NOMO-1 treated with DMSO at 0.1 percent for 48 hours (cell line): ENCODE measurements at regions not wholly inside any gene's neighbourhood (a gene's known extent, or its start where the extent isn't known, plus 50 kb on each side); places are given as distances from the start of the nearest gene placed in this dataset.

Experiments used
- DNase-seq: peaks from one replicate; lab custom pipeline; 2025; ENCODE audit not compliant: unreplicated experiment; lab: John Stamatoyannopoulos, UW

GRCh38 chr15:95226835-95227234 is 995.5 kb downstream of the MCTP2 start:
- DNase-seq = no peak

GRCh38 chr15:95227235-95227634 is 995.9 kb downstream of the MCTP2 start:
- peak; percentile 35 for DNase-seq

GRCh38 chr15:95228856-95229555 is 997.6 kb downstream of the MCTP2 start:
- no peak for DNase-seq

- no peak for DNase-seq
These were observed 1003.7 kb downstream of the MCTP2 start for GRCh38 chr15:95235033-95235432.

- DNase-seq = no peak
These were observed 1016.0 kb downstream of the MCTP2 start for GRCh38 chr15:95247071-95247984.

GRCh38 chr15:95249524-95249923 is 1018.2 kb downstream of the MCTP2 start:
- no peak for DNase-seq

- no peak for DNase-seq
These were observed 1021.0 kb downstream of the MCTP2 start for GRCh38 chr15:95252404-95252803.

- DNase-seq = no peak
These were observed 1022.9 kb downstream of the MCTP2 start for GRCh38 chr15:95254263-95254662.

GRCh38 chr15:95259513-95259912 is 1028.2 kb downstream of the MCTP2 start:
- DNase-seq = peak; percentile 41

- no peak for DNase-seq
These were observed 1028.6 kb downstream of the MCTP2 start for GRCh38 chr15:95259965-95260364.

GRCh38 chr15:95260856-95261255 is 1029.5 kb downstream of the MCTP2 start:
- DNase-seq = no peak

GRCh38 chr15:95261546-95261945 is 1030.2 kb downstream of the MCTP2 start:
- no peak for DNase-seq

GRCh38 chr15:95261968-95262367 is 1030.6 kb downstream of the MCTP2 start:
- no peak for DNase-seq

- no peak for DNase-seq
These were observed 1031.7 kb downstream of the MCTP2 start for GRCh38 chr15:95262866-95263564.

GRCh38 chr15:95263751-95264150 is 1032.4 kb downstream of the MCTP2 start:
- DNase-seq = no peak

- DNase-seq = no peak
These were observed 1034.1 kb downstream of the MCTP2 start for GRCh38 chr15:95265419-95265997.

- DNase-seq = no peak
These were observed 1035.2 kb downstream of the MCTP2 start for GRCh38 chr15:95266451-95267061.

- no peak for DNase-seq
These were observed 1036.1 kb downstream of the MCTP2 start for GRCh38 chr15:95267481-95267880.

- DNase-seq = no peak
These were observed 1038.2 kb downstream of the MCTP2 start for GRCh38 chr15:95269242-95270183.

GRCh38 chr15:95274101-95274500 is 1042.7 kb downstream of the MCTP2 start:
- no peak for DNase-seq
